CD4-positive, alpha-beta T cell treated with Interleukin-12 subunit alpha and Interleukin-12 subunit beta, for 1 hour (primary cell): ENCODE measurements at regions not wholly inside any gene's neighbourhood (a gene's known extent, or its start where the extent isn't known, plus 50 kb on each side); places are given as distances from the start of the nearest gene placed in this dataset.
A peak's percentile ranks its signal among the peaks of the same experiment; 100 is the strongest.
"Not testable (repeated sequence)": the region's sequence is repeated elsewhere in the genome, so short reads cannot be mapped to it uniquely, and the experiment has no call there.

Experiments
- DNase-seq: peaks from one replicate; pipeline ENCODE4 v3.0.0-alpha.2; 2020

- no peak for DNase-seq
Measured at GRCh38 chr14:89743828-89744227, 210.7 kb downstream of the EFCAB11 start.

GRCh38 chr14:89740241-89740640, 214.3 kb downstream of the EFCAB11 start:
- no peak for DNase-seq

GRCh38 chr14:89736881-89737280, 217.6 kb downstream of the EFCAB11 start:
- DNase-seq: no peak

- no peak for DNase-seq
Measured at GRCh38 chr14:89731396-89731933, 223.1 kb downstream of the EFCAB11 start.

GRCh38 chr14:89730687-89731086, 223.8 kb downstream of the EFCAB11 start:
- DNase-seq: no peak

- no peak for DNase-seq
Measured at GRCh38 chr14:89728964-89729363, 225.6 kb downstream of the EFCAB11 start.

- not testable (repeated sequence) for DNase-seq
Measured at GRCh38 chr14:89726226-89726625, 228.3 kb downstream of the EFCAB11 start.

GRCh38 chr14:89724628-89724960, 229.9 kb downstream of the EFCAB11 start:
- DNase-seq: peak; percentile 42

- DNase-seq: no peak
Measured at GRCh38 chr14:89723930-89724627, 230.5 kb downstream of the EFCAB11 start.

- peak; percentile 23 for DNase-seq
Measured at GRCh38 chr14:89721956-89722355, 232.6 kb downstream of the EFCAB11 start.

GRCh38 chr14:89720741-89721729, 233.5 kb downstream of the EFCAB11 start:
- peak; percentile 88 for DNase-seq

- peak; percentile 63 for DNase-seq
Measured at GRCh38 chr14:89720076-89720687, 234.3 kb downstream of the EFCAB11 start.

GRCh38 chr14:89719366-89720075, 235.0 kb downstream of the EFCAB11 start:
- peak; percentile 30 for DNase-seq

GRCh38 chr14:89708982-89709625, 245.4 kb downstream of the EFCAB11 start:
- DNase-seq: no peak

- no peak for DNase-seq
Measured at GRCh38 chr14:89707086-89707485, 247.4 kb downstream of the EFCAB11 start.

- no peak for DNase-seq
Measured at GRCh38 chr14:89702876-89703200, 251.7 kb downstream of the EFCAB11 start.

- no peak for DNase-seq
Measured at GRCh38 chr14:89702073-89702875, 252.3 kb downstream of the EFCAB11 start.

GRCh38 chr14:89701211-89702043, 253.1 kb downstream of the EFCAB11 start:
- peak; percentile 90 for DNase-seq

- DNase-seq: no peak
Measured at GRCh38 chr14:89700801-89701200, 253.7 kb downstream of the EFCAB11 start.

- DNase-seq: no peak
Measured at GRCh38 chr14:89699071-89699470, 255.5 kb downstream of the EFCAB11 start.
